Stimulated activated CD8-positive, alpha-beta memory T cell treated with anti-CD3 and anti-CD28 coated beads, Interleukin-7, amount 100 ng/mL, for 1 hour (primary cell): ENCODE measurements at regions not wholly inside any gene's neighbourhood (a gene's known extent, or its start where the extent isn't known, plus 50 kb on each side); places are given as distances from the start of the nearest gene placed in this dataset.
"Not testable (repeated sequence)": the region's sequence is repeated elsewhere in the genome, so short reads cannot be mapped to it uniquely, and the experiment has no call there.

Experiments
- DNase-seq, 2 donors: peaks; one replicate each; pipeline ENCODE4 v3.0.0-alpha.2; 2020; ENCODE audit warnings: low read depth in 2 of 2

GRCh38 chr1:184888505-184888904 lies 85.8 kb downstream of the NIBAN1 start:
- DNase-seq = no peak

DNA sequence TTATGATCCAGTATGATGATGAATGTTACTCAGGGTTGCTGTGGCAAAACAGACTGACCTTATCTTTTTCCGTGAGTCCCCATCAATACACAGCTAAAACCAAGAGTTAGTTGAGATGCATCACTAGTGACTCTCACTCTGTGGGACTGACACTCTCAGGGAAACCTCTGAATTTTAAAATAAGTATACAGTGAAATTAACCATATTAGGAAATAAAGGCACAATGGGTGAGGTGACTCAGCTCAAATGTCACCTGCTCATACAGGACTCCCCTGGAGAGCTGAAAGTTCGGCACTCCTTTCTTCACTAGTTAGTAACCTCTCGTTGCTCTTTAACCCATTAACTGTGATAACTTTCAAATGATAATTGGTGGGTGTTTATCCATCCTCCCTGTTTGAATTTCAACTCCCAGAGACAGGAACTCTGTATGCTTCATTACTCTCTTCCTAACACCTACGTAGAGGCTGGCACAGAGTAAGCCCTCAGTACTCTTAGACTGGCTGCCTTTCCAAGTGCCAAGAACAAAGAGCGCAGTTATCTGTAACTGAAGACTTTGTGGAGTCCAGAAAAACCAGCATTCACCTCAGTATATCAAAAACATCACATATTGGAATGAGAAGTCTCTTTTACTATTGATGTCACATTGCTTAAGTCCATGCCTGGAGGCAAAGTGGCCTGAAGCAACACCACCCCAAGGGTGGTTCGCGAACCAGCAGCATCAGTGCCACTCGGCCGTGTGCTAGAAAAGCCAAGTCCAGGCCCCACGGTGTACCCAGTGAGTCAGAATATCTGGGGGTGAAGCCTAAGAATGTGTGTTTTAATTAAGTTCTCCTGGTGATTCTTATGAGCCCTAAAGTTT lies 91.1 kb downstream of the NIBAN1 start:
- no peak for DNase-seq

DNA sequence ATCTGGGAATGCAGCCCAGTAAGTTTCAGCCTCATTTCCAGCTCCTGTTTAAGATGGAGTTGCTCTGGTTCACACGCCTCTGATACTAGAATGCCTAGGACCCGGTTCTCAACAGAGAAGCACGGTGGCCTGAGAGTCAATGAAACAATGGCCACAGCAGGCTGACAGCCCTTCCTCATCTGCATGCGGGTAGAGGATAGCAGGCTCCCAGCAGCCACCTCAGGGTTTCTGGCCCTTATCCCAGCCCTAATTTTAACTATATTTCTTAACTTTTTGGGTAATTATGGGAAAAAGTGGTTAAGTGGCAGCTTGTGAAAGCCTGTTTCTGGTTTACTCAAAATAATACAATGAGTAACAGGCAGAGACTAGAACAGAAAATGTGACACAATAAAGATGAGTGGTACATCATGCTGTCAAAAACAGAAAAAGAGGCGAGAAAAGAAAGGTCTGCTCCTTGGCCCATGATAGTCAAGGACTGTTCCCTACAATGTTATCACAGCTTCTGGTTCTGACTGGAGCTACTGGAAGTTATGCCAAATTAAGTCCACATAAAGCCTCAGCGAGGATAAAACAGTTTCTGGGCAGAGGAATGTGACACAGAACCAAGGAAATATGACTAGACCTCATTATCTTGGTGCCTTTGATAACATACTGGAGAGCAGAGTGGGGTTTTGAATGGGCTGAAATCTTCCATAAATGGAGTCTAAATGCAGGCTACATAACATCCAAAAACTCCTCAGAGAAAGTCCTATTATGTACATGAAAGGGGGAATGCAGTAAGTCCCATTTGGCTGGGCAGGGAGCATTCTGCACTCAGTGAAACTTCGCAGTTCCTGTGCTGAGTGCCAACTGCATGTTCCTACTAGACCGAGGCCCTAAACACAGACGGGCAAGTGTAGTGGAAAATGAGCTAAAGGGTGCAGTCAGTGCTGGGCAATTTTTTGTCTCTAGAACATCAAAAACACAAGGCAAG lies 92.1 kb downstream of the NIBAN1 start:
- DNase-seq = no peak

DNA sequence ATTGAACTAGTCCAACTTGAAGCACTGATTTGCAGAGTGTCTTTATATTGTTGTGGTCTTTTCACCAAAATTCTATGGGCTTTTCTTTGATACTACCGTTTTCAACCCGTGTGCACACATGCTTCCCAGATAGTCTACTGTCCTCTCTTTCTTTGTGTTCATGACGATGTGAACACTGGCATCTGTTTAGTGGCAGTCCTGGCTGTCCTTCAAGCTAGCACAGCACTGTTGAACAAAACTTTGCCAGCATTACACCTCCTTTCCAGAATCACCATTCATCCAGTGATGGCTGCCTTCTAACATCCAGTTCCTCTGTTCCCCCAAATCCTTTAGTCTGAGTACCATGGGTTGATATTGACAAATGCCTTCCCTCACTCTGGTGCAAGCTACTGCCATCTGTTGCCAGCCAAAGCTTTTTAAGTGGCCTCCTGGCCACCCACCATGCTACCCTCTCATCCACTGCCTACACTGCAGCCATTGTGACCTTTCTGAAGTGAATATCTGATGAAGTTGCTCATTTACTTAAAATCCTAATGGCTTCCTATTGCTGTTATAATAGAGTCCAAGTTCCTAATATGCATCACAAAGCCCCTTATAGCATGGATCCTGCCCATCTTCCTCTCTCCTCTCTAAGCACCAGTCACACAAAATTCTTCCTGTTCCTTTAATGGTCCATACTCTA lies 94.3 kb downstream of the NIBAN1 start:
- DNase-seq = no peak

GRCh38 chr1:184878602-184879001 lies 95.7 kb downstream of the NIBAN1 start:
- DNase-seq = no peak

DNA sequence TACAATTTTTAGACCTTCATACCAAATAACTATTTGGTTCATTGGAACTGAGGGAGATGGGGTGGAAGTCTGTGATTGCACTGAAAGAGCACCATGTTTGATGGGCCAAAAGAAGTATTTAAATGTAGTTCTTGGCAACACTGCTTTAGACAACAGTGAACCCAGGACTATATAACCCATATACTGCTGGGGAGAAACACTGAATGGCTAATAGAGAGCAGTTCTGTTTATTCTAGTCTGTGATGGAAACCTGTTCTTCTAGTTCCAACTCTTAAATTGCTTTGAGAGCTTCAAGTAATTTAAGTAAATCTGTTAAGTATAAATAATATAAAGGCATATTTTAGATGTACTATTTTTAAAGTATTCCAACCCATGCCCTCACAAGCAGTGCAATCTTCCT lies 96.3 kb downstream of the NIBAN1 start:
- no peak for DNase-seq

DNA sequence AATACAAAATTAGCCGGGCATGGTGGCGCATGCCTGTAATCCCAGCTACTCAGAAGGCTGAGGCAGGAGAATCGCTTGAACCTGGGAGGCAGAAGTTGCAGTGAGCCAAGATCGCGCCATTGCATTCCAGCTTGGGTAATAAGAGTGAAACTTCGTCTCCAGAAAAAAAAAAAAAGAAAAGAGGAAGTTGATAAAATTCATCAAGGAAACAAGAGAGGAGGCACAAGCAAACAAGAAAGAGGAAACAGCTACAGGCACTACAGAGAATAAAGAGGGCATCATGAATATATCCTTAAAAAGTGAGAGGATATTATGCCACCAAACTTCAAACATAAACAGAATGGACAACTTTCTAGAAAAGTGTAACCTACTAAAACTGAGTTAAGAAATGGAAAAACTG lies 98.3 kb downstream of the NIBAN1 start:
- DNase-seq = not testable (repeated sequence)

- DNase-seq = no peak
Measured at GRCh38 chr1:184875218-184875617, 99.1 kb downstream of the NIBAN1 start.

DNA sequence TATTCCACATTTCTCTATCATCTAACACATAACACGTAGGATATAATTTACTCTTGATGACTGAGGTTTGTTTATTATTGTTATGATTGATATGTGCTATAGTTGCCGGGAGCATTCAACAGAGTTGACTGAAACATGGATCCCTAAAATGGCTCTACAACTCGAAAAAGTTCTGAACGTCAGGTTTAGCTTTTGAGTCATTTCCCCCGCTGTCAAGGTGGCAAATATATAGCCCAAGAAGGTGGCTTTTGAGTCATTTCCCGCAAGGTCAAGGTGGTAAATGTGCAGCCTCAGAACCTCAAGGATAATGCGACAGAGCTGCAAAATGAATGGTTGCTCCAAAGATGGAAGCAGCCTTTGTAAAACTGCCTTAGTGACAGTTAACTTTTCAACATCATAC lies 104.0 kb downstream of the NIBAN1 start:
- DNase-seq = no peak

DNA sequence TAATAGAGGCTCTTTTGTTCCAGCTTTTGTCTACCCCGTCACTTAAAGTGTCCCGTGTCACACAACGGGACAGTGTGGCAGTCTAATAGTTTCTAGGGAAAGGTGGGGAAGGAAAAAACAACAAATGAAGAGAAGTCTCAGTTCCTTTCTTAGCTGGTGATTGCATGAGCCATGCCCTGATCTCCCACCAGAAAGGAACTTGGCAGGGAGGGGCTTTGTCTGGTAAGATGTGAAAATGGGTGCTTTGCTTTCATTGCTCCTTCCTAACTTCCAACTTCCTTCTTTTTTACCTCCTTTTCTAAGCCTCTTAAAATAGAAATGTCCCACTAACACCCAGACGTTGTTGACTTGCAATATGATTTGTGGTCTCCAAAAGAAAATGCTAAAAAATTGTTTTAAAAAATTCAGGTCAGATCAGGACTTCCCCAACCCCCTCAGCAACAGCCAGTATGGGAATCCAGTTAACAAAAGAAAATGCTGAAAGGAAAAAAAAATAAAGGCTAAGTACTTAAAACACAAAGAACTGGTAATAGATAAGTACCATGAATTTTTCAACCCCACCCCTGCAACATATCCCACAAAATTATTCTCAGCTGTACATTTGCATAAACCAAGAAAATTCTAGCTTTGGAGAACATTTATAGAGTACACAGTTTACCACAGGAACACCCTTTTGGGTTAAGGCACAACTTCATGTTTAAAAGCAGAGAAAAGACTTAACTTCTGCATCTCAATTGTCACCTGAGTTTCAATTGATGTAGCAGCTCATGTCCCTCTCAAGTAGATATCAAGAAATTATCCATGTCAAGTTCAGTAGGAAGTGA lies 106.2 kb downstream of the NIBAN1 start:
- no peak for DNase-seq

GRCh38 chr1:184866991-184867788 lies 107.1 kb downstream of the NIBAN1 start:
- peak in 1 of 2 donors; percentile 21 for DNase-seq

DNA sequence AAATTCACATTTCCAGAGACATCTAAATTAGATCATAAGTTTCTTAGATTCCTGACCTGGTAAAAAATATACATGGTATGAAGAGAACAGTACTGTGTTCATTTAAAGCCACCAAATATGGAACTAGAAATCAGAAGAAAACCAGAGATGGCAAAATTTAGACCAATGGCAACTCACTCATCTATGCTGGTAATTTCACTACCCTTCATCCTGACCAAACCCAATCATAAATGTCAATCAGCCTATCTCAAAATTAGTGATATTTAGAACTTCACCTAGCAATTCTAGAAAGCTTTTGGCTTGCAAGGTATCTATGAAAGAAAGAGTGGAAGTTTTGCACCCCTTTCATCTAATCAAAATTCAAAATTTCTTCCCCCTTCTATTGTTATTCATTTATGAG lies 107.7 kb downstream of the NIBAN1 start:
- no peak for DNase-seq

GRCh38 chr1:184865831-184866230 lies 108.5 kb downstream of the NIBAN1 start:
- DNase-seq = no peak

- DNase-seq = no peak
Measured at GRCh38 chr1:184861755-184862336, 107.2 kb upstream of the EDEM3 start.

DNA sequence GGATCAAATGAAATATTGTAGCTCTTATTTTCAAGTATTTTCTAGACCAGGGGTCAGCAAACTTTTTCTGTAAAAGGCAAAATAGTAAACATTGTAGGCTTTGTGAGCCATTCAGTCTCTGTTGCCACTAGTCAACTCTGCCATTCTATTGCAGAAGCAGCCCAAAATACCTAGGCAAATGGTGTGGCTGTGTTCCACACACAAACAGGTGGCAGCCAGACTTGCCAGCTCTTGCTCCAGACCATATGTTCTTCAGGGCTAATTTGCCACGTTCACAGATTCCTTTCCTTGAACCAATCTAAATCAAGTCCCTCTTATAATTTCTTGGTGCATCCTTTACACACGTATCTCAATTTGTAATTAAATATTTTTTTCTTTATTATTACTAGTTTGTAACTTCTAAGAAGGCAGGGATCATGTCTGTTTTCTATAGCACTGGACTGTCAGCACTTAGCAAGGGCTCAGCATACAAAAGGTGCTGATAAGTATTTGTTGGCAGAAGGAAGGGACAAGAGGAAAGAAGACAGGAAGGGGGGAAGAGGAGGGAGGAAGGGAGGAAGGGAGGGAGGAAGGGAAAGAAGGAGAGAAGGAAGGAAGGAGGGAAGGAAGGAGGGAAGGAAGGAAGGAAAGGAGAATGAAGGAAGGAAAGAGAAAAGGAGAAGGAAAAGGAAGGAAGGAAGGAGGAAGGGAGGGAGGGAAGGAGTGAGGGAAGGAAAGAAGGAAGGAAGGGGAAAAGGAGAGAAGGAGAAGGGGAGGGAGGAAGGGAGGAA lies 106.5 kb upstream of the EDEM3 start:
- no peak for DNase-seq

DNA sequence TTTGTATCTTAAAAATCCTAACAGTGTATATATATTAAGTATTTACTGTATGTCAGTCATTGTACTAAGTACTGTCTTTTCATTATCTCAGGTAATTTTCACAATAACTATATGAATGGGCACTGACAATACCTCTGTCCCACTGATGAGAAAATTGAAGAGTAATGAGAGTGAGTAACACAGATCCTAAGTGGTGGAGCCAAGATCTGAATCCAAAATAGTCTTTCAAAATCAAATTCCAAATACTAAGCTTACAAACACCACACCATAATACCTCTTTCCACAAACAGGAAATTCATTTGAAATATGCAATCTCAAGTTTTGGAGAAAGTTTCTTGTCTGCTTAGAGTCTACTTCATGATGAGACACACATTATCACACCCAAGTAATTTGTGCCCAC lies 105.9 kb upstream of the EDEM3 start:
- DNase-seq = no peak

DNA sequence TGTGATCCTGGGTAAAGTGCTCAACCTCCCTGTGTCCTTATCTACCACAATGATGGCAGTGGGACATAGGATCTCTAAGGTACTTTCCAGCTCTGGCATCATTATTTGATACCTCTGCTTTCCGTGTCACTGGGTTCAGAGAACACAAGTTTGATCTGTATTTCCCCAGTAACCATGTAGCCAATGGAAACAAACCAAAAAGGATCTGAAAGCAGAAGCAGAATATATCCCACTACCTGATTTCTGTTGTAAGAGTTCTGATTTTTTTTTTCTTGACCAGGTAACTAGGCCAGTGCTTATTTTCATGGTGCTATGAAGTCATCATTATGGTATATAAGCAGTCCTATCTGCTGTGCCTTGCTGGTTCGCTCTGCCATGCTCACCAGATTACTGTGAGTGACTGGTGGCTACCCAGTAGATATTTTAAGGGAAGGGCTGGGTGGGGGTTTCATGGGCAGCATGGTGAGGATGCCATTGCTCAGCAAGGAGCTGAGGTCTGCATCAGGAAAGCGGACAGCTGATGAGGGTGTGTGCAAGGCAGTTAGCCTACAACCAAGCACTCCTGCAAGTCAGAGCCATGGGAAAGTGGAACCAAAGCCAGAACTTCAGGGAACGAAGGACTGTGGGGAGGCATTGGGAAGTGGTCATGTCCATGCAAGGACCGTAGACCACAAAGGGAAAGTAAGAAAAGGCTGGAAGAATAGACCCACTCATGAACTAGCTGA lies 104.9 kb upstream of the EDEM3 start:
- DNase-seq = no peak

GRCh38 chr1:184858288-184858687 lies 103.6 kb upstream of the EDEM3 start:
- no peak for DNase-seq
